GM12878 (cell line): ENCODE measurements at regions not wholly inside any gene's neighbourhood (a gene's known extent, or its start where the extent isn't known, plus 50 kb on each side); places are given as distances from the start of the nearest gene placed in this dataset.

Experiments used
- CEBPZ ChIP-seq: fragments of 150-350 bp; IDR thresholded peaks from 2 replicates; pipeline ENCODE4 v1.6.1; 2016; ENCODE audit warnings: low read depth, low read length
- CREB1 ChIP-seq: IDR thresholded peaks from 2 replicates; pipeline ENCODE4 v1.6.1; 2012; ENCODE audit warnings: low read depth, mild to moderate bottlenecking, inconsistent platforms
- CTCF ChIP-seq, 3 experiments: IDR thresholded peaks in 2 of 3; conservative IDR thresholded peaks in 1 of 3; 2 replicates each; pipeline ENCODE4 v1.5.1; 2011; ENCODE audit warnings: low read depth in 3 of 3, low read length in 3 of 3, mild to moderate bottlenecking in 3 of 3, control low read depth in 2 of 3, moderate library complexity in 2 of 3, inconsistent platforms in 1 of 3, mixed read lengths in 1 of 3; ENCODE audit not compliant: control insufficient read depth in 2 of 3, insufficient read depth in 1 of 3; ENCODE audit errors: extremely low read depth in 1 of 3
- EGR1 ChIP-seq, 2 experiments: IDR thresholded peaks; 1 replicate in 1 of 2; 2 replicates in 1 of 2; pipeline ENCODE4 v1.6.1; 2011 to 2012; ENCODE audit warnings: low read depth in 2 of 2, low read length in 2 of 2, borderline replicate concordance in 1 of 2, mild to moderate bottlenecking in 1 of 2, moderate library complexity in 1 of 2
- HDAC2 ChIP-seq: fragments of 200-600 bp; sonication (generic); IDR thresholded peaks from 2 replicates; pipeline ENCODE4 v1.6.1; 2017
- KAT2A ChIP-seq: conservative IDR thresholded peaks from 2 replicates; pipeline ENCODE4 v1.6.1; 2011; ENCODE audit warnings: low read depth, low read length; ENCODE audit not compliant: control insufficient read depth
- MTA3 ChIP-seq: IDR thresholded peaks from 2 replicates; pipeline ENCODE4 v1.6.1; 2012; ENCODE audit warnings: low read length, inconsistent platforms, borderline replicate concordance
- NFIC ChIP-seq: IDR thresholded peaks from 2 replicates; pipeline ENCODE4 v1.6.1; 2012; ENCODE audit warnings: low read depth, mild to moderate bottlenecking, inconsistent platforms, low read length, moderate library complexity
- NRF1 ChIP-seq: conservative IDR thresholded peaks from 2 replicates; pipeline ENCODE4 v1.6.1; 2011; ENCODE audit warnings: mild to moderate bottlenecking, low read depth, low read length, improper control_type of control experiment
- POLR2A ChIP-seq: IDR thresholded peaks from 2 replicates; pipeline ENCODE4 v1.6.1; 2011; ENCODE audit warnings: low read depth, mild to moderate bottlenecking, low read length
- POLR2AphosphoS5 ChIP-seq: IDR thresholded peaks from 2 replicates; pipeline ENCODE4 v1.6.1; 2011; ENCODE audit warnings: mild to moderate bottlenecking, low read length, inconsistent platforms
- ZNF622 ChIP-seq: fragments of 450-650 bp; IDR thresholded peaks from 2 replicates; pipeline ENCODE4 v1.6.1; 2017; ENCODE audit warnings: mild to moderate bottlenecking, inconsistent platforms
- TF ChIP-seq, protein P1 (sequence below): IDR thresholded peaks from 2 replicates; pipeline ENCODE4 v1.6.1; 2012; ENCODE audit warnings: low read depth, low read length, improper control_type of control experiment
- TF ChIP-seq, protein P2 (sequence below): fragments of 450-650 bp; IDR thresholded peaks from 2 replicates; pipeline ENCODE4 v1.6.1; 2017; ENCODE audit warnings: mild to moderate bottlenecking

- TF ChIP-seq, protein P1, sequence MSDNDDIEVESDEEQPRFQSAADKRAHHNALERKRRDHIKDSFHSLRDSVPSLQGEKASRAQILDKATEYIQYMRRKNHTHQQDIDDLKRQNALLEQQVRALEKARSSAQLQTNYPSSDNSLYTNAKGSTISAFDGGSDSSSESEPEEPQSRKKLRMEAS: no peak
- TF ChIP-seq NRF1 (no peak), KAT2A (no peak), CEBPZ (no peak), MTA3 (no peak), POLR2AphosphoS5 (no peak), CTCF (IDR thresholded peaks at IDR 0.05 in 2 of 3, conservative IDR thresholded peaks at IDR 0.05 in 1 of 3; ENCODE audit: control insufficient read depth in 2 of 3, extremely low read depth in 1 of 3, insufficient read depth in 1 of 3, low read depth in 3 of 3, low read length in 3 of 3) (no peak), EGR1 (IDR thresholded peaks at IDR 0.05; ENCODE audit: borderline replicate concordance in 1 of 2, low read depth in 2 of 2, low read length in 2 of 2) (no peak), POLR2A (no peak), HDAC2 (no peak), CREB1 (no peak), ZNF622 (no peak), NFIC (no peak)
- TF ChIP-seq, protein P2, sequence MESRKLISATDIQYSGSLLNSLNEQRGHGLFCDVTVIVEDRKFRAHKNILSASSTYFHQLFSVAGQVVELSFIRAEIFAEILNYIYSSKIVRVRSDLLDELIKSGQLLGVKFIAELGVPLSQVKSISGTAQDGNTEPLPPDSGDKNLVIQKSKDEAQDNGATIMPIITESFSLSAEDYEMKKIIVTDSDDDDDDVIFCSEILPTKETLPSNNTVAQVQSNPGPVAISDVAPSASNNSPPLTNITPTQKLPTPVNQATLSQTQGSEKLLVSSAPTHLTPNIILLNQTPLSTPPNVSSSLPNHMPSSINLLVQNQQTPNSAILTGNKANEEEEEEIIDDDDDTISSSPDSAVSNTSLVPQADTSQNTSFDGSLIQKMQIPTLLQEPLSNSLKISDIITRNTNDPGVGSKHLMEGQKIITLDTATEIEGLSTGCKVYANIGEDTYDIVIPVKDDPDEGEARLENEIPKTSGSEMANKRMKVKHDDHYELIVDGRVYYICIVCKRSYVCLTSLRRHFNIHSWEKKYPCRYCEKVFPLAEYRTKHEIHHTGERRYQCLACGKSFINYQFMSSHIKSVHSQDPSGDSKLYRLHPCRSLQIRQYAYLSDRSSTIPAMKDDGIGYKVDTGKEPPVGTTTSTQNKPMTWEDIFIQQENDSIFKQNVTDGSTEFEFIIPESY: no peak
Measured at GRCh38 chr5:175034924-175035323, 310.5 kb downstream of the MSX2 start.
